GM19455 (cell line): ENCODE measurements at regions not wholly inside any gene's neighbourhood (a gene's known extent, or its start where the extent isn't known, plus 50 kb on each side); places are given as distances from the start of the nearest gene placed in this dataset.
A peak's percentile ranks its signal among the peaks of the same experiment; 100 is the strongest.

Experiments
- ATAC-seq: cut with Tn5 transposase; IDR thresholded peaks from one replicate; pipeline ENCODE4 v1.9.1; 2021; ENCODE audit not compliant: unreplicated experiment

DNA sequence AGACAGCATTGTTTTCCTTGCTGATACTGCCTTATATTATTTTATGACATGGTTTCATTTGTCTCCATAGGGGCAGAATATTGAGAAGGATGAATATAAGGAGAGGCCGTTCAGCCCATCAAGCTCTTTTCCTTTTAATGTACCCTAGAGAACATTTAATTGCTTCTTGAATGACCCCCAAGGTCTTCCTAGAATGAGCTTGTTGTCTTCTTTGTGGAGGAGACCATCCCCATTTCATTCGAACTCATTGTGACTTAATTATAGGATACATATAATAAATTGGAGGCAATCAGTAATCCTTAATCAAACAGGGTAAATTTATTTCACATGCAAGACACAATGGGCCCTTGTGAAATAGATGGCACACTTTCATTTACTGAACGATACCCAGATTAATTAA, 231.3 kb downstream of the MDFIC start:
- no peak for ATAC-seq

DNA sequence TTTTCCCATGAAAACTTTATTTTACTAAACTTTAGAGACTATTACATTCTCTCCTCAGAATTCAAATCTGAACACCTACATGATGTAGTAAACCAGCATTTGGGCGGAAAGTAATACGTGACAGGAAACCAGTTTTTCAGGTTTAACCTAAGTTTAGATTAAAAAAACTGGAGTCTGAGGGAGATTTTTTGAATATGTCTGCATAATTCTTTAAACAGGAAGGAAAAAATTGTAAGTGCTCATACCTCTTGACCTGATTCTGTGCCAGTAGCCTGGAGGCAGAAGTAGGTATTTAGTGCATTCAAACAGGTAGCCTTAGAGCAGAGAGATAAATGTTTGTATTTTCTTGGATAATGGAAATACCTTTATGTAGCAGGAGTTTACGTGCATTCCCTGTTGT, 224.3 kb downstream of the MDFIC start:
- no peak for ATAC-seq

DNA sequence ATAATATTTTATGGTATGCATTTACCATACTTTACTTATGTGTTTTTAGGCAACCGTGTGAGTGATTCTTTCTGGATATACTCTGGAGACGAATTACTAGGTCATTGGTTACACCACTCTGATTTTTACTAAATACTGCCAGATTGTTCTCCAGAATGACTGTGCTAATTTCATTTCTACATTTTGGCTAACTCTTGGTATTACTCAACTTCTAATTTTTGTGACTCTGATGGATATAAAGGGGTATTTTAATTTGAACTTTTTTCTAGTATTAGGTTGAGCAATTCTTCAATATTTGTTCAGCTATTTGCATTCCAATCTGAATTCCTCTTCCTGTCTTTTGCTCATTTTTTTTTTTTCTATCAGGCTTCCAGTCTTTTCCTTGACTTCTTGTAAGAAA, 223.6 kb downstream of the MDFIC start:
- ATAC-seq, result peak; percentile 76

DNA sequence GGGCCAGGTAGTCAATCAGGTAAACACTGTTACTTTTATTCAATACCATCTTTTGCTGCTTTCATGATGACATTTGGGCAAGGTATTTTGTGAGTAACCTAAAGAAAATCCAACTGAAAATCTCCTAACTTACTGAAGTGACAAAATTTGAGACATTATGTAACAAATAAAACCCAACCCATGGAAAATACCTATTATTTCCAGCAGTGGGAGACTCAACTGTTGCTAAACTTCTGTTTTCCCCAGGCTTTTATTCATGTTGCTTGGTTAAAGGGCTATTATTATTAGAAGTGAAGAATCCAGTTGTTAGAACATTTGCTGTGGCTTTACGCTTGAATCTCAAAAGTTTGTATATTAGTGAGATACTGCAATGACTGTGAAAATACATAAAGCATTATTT, 215.9 kb downstream of the MDFIC start:
- no peak for ATAC-seq

DNA sequence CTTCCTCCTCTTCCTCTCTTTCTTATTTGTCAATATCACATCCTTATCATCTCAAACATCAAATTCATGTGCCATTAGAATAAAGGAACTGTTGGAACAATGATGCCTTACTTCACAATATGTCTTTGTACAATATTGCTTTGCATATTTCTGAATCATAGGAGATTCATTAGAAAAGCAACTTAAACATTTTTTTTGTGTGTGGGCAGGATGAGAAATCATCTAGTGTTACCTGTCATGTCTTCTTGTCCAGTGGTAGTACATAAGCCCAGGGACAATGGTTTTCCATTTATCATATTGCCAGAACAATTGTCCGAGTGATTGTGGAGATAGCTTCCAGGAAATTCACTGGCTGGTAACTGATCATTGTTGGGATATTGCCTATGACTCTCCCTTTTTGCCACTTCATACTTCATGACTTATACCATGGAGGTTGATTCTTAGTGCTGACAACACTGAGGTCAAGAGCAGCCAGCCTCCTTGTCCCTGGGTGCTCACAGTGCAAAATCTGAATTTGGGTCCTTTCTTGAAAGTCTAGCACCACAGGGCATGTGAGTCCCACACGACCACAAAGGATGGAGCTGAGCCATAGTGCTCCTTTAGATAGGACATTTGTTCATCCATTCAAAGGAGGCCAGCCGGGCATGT, 215.0 kb downstream of the MDFIC start:
- ATAC-seq, result no peak

DNA sequence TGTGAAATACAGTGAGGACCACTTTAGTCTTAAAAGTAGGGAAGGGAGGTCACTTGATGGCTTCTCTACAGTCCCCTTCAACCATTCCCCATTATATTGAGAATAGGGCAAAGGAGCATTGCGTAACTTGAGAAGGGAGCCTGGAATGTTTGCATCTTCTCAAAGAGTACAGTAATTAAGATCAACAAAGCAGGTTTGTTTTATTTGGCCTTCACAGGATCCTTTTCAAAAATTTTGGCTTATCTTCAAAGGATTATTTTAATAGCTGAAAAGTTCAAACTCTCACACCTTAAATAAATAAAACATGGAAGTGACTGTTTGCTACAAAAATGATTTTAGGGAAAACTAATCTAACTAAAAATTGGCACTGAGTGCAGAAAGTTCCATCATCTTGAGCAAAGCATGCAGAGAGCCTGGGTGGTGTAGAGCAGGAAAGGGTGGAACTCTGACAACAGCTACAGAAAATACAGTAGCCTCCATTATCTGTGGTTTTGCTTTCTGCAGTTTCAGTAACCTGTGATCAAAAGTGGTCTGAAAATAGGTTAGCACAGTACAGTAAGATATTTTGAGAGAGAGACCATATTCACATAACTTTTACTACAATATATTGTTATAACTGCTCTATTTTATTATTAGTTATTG, 214.0 kb downstream of the MDFIC start:
- ATAC-seq, result peak; percentile 80

DNA sequence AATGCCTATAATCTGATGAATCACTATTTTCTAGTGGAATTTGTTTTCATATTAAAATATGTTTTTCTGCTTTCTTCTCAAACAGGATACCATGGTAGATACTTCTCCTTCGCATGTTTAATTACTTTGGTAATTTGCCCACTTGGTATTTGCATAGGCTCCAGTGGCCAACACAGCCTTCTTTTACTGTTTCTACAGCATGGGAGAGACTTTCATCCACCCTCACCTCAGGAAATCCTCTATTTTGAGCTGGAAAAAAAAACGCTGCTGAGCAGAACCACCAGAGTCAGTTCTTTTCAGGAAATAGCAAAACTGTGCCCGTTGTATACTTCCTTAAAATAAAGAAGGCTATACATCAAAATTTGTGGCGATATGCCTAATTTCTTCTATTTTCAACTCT, 213.3 kb downstream of the MDFIC start:
- ATAC-seq, result no peak

DNA sequence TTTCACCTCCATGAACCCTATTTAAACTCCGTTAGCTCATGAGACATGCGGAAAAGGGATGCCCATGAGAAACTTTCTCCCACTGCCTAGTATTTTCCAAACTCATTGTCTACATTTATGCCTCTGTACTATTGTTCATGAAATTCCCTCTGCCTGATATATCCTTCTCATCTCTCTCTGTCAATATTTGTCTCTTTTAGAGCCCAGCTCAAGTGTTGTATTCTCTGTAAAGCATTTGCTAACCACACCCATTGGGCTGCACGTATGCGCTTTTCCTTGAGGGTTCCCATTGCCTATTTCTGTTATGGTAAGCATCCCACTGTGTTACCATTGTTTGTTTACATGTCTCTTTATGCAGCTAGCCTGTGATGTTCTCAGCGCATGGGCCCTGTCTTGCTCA, 211.4 kb downstream of the MDFIC start:
- ATAC-seq, result no peak

DNA sequence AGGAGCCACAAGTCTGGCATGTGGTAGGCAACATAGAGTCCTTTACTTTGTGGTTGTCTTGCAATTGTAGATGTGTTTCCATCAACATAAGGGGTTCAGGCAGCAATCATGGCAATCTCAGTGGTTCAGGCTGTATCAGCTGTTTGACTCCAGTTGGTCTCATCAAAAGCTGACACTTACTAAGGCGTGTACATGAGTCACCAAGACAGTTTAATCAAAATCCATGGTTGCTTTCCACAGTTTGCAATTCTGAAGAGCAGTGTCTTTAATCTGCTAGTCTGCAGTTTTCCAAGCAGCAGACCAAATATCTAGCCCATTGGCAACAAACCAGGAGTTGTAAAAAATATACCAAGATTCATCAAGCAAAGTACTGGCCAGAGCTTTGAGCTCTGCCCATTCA, 210.2 kb downstream of the MDFIC start:
- no peak for ATAC-seq

DNA sequence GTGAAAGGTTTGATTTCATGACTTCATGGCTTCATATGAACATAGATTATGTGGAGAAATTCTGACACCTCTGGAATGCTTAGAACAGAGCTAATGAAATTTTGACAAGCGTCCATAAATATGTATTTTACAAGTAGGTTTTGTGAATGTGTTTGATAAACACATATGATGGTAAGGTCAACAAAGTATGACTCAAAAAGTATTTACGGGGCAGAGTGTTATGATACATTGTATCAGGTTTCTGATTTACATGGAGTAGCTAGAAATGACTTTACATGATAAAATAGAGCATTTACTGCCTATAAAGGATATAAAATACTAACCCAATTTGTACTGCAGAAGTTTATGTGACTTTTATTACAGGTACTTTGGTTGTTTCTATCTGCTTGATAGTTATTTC, 206.3 kb downstream of the MDFIC start:
- no peak for ATAC-seq

DNA sequence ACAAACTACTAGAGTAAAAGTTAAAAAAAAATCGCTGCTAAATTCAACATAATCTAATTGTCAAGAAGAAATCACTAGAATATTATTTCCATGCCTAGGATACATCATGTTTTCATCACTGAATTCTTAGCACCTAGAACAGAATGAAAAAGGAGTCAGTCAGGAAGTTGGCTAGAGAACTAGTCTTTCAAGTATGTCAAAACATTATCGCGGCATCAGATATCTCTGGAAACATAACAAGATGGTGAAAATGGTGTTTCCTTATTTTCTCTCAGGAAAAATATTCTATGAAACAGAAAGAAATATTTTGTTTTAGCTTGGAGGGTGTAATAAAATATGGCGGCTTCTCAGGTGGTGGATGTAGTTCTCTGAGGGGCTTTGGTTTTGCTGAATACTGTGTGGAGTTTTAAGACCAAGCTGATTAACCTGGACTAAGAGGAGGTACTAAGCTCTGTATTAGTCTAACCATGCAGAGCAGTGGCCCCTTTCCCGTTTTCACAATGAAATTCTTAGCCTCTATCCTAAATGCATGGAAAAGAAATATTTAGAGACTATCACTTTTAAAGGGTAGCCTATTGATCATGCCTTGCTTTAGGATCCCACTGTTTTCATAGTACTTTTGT, 205.6 kb downstream of the MDFIC start:
- no peak for ATAC-seq

DNA sequence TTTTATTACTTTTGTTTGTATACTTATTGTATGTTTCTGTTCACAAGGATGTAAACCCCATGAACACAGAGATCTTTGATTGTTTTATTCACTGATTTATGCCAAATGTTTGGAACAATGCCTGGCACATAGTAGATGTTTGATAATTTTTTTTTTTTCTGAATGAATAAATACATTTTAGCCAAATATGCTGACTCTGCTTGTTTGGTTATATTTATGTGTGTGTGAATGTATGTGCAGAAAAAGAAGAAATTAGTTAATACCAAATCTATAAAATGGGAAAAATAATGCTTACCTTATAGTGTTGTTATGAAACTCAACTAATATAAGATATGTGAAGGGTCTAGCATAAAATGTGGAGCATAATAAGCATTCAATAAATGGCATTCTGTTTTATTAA, 203.9 kb downstream of the MDFIC start:
- ATAC-seq, result no peak

DNA sequence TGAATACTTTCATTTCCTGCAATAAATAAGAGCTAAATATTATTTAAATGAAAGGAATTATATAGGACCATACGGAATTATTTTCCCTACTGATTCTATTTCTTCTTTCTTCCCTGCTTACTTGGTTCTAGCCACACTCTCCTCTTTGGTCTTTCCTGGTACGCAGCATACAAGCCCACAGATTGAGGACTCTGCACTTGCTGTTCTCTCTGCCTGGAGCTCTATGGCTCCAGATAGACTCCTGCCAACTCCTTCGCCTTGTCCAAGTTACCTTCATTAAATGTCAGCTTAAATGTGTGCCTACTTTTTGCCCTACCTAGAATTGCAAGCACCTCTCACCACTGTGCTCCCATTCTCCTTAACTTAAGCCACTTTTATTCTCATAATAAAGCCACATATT, 203.4 kb downstream of the MDFIC start:
- no peak for ATAC-seq

DNA sequence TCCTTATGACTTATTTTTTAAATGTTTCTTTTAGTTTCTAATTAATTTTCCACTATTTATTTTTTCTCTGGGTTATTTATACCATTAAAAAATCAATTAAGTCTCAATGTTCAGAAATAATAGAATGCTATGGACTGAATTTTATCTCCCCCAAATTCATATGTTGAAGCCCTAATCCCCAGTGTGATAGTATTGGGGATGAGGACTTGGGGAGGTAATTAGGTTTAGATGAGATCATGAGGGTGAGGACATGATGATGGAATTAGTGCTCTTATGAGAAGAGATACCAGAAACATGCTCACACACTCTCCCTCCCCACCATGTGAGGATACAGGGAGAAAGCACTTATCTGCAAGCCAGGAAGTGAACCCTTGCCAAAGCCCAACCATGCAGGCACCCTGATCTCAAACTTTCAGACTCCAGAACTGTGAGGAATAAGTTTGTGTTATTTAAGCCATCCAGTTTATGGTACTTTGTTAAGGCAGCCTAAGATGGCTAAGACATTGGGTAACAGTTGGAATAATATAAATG, 202.6 kb downstream of the MDFIC start:
- ATAC-seq, result no peak

DNA sequence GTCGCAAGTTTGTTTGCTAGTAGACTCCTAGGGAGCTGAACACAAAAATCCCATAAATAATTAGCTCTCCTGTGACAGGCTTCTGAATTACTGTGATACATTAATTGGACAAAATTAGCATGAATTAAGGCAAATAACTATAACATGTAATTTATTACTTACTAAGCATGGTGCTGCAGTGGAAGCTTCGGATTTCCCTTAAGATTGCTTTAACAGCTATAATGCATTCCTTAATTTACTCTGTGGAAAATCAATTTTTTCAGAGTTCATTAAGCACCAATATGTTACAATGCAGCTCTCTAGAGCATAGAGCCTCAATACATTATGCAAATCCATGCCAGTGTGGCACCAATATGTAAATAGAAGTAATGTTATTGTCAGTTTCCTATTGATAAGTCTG, 201.5 kb downstream of the MDFIC start:
- ATAC-seq, result no peak

DNA sequence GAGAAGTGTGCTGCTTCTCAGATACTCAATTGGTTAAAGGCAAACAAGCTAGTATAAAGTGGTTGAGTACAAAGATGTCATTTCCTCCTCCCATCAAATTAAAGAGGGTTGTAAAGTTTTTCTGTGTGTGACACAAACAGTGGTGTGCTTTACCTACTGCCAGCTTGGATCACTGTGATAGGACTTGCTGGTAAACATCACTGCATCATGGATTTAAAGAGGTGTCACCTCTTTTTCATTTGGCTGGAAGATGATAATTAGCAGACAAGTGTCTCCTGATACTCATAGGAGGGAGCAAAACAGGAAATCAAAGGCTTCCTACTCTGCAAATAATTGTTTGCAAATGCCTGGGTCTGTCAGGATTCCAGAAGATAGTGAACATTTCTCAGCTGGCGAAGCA, 200.5 kb downstream of the MDFIC start:
- no peak for ATAC-seq

DNA sequence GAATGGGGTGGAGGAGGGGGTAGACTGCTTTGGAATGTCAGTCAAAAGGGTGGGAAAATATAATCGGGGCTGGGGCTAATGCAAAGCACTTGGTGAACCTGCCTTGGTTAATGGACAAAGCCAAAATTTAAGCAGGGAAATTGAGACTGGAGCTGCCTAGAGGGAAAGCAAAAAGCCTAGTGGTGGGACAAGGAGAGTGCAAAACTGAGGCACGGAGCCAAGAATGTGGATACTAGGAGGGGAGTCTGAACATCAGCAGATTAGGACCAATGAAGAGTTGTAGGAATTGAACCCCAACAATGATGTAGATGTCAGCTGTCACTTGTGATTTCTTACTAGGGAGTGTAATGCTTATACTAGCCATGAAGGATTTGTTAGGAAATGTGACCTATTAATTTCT, 195.9 kb downstream of the MDFIC start:
- ATAC-seq, result no peak

DNA sequence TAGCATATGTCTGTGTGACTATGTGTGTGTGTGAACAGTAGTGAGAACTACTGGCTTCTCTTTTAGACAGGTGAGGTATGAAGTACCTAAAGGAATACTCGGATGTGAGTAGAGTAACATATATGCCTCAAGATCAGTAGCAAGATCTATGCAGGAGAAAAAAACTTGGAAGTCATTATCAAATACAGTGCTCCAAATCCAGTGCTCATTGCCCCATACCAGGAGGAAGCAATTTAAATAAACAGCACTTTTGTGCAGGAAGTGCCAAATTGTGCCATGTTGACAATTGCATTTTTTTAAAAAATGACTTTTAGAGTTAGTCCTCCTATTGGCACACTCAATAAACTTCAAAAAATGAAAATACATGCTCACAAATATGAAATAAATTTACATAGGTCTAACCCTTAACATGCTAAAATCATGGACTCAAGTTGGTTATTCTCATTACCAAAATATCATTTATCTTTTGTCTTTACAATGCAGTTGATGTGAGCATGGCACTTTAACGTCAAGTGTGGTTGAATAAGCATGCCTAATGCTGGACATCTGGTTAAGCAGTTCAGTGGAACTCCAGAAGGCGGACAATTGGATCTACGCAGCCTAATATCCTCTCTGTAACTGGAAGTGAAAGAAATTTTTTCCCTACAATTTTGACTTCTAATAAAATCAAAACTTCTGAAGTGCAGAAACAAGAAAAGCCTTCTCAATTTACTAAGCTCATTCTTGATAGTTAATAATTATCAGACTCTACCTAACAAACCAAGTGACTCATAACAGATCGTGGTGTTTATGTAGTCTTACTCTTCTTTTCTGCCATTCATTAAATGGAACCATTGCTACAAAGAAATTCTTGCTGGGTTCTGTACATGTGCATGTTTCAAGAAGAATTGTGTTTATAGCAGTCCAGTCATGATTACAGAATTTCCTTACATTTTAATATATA, 195.2 kb downstream of the MDFIC start:
- ATAC-seq, result no peak

DNA sequence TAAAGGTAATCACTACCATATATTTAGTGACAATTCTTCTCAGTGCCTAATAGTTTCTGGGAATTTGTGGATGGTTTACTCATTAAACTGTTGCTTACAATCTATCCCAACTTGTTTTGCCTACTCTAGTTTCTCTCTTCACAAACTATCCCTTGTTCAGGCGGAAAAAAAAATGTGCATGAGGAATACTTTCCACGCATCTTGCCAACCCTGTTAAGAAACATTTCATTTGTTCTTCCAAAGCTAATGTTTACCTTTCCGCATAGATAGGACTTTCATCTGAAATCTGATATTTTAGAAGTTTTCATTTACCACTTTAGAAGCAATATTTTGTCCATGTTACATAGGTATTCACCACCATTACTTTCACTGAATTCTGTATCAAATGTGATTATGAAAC, 191.9 kb downstream of the MDFIC start:
- no peak for ATAC-seq

DNA sequence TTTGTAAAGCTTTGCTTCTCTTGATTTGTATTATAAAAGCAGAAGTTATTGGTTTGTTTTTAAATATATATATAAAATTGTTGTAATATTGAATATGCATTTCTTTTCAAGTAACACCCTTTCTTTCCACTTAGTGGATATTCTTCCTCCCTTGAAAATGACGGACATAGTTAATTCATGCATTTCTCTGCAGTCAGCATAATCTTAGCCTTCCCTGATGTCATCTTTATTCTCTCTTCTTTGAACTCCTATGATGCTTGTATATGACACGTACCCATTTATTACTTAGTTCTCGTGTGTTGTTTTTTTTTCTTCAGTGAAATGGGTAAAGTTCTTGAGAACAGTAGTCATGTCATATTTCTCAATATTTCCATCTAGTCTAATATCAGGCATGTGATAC, 191.2 kb downstream of the MDFIC start:
- no peak for ATAC-seq

DNA sequence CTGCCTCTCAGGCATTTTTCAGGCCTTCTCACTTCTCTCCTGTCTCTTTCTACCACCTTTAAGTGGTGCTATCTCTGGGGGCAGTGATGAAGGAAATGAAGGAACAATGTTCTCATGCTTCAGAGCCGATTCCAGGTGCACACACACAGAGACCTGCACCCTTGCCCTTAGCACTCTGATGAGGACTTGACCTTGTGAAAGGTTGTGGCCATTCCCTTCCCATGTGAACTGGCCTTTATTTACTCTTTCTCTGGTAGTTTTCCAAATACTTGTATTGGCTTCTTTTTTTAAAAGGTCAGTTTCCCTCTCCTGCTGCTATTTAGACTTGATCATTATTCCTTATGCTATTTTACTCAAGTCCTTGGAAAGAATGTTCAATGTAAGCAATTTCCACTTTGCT, 188.6 kb downstream of the MDFIC start:
- ATAC-seq, result no peak
